ENCODE measurements at regions not wholly inside any gene's neighbourhood (a gene's known extent, or its start where the extent isn't known, plus 50 kb on each side); places are given as distances from the start of the nearest gene placed in this dataset.
"Not testable (repeated sequence)": the region's sequence is repeated elsewhere in the genome, so short reads cannot be mapped to it uniquely, and the experiment has no call there.

DNA sequence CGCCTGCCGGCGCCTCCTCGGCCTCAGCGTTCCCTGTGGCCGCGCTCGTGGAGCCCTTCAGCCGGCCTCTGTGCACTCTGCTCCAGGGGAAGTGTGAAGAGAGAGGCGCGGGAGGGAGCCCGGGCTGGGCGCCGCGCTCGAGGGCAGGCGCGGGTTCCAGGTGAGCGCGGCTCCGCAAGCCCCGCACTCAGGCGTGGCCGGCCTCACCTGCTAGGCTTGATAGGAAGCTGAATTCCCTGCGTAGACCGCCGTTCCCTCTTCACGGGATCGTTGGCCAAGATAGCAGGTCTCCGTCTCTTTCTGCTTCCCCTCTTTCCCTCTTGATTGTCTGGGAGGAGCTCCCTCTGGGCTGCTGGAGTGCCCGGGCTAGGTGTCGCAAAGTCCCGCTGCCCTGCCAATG is 89.7 kb downstream of the ASCL4 start:
- no peaks in the 10 kb centered on the region for H3K4me1 ChIP-seq (ENCODE audit: insufficient read depth, low read length)
- H3K4me3 ChIP-seq (ENCODE audit: low read length), result no peak overlapping the region
- no peaks in the 10 kb centered on the region for H3K9me3 ChIP-seq (ENCODE audit: low read depth, low read length)
- H3K27me3 ChIP-seq (ENCODE audit: insufficient read depth, low read length), result peaks cover 45% of the 10 kb centered on the region

DNA sequence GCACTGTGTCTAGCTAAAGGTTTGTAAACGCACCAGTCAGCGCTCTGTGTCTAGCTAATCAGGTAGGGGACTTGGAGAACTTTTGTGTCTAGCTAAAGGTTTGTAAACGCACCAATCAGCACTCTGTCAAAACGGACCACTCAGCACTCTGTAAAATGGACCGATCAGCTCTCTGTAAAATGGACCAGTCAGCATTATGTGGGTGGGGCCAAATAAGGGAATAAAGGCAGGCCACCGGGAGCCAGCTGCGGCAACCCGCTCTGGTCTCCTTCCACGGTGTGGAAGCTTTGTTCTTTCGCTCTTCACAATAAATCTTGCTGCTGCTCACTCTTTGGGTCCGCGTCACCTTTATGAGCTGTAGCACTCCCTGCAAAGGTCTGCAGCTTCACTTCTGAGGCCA is 90.2 kb downstream of the ASCL4 start:
- not testable (repeated sequence) for H3K4me1 ChIP-seq (ENCODE audit: insufficient read depth, low read length); H3K4me3 ChIP-seq (ENCODE audit: low read length); H3K9me3 ChIP-seq (ENCODE audit: low read depth, low read length)
- H3K27me3 ChIP-seq (ENCODE audit: insufficient read depth, low read length), result peaks cover 41% of the 10 kb centered on the region

DNA sequence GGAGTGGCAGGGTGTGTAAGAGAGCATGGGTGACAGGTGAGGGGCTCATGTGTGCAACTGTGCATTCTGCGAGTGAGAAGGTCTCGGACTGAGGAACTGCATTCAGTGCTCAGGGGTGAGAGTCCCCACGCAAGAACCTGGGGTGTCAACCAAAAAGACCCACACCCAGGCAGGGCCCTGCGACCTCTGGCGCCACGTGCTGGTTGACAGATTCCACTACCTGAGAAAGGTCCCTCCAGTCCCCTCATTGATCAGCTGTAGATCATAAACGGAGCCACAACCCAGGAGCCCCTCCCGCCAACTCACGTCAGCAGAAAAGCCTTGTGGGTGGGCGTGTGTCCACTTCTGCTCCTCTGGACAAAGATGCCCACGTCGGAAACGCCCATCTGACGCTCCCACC is 98.7 kb downstream of the ASCL4 start:
- Histone ChIP-seq H3K27me3 (ENCODE audit: insufficient read depth, low read length) (peaks cover 5% of the 10 kb centered on the region), H3K9me3 (ENCODE audit: low read depth, low read length) (no peaks in the 10 kb centered on the region), H3K4me1 (ENCODE audit: insufficient read depth, low read length) (no peaks in the 10 kb centered on the region), H3K4me3 (ENCODE audit: low read length) (no peak overlapping the region)

DNA sequence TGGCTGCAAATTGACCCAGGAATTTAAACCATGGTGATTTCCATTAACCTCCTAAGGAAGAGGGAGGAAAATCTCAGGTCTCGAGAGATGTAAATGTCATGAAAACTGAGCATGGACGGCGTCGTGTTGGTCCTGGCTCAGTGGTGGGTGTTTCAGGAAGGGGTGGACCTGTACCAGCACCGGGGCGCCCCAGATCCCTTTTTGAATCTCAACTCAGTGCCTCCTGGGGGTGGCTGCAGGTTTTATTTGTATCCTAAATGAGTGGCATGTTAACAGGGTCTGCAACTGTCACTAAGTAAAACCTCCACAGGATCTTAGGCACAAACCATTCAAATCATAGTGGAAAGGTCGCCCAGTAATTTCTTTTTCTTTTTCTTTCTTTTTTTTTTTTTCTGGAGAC is 101.3 kb downstream of the ASCL4 start:
- no peak overlapping the region for H3K4me3 ChIP-seq (ENCODE audit: low read length)
- no peaks in the 10 kb centered on the region for H3K9me3 ChIP-seq (ENCODE audit: low read depth, low read length)
- H3K27me3 ChIP-seq (ENCODE audit: insufficient read depth, low read length), result peaks cover 3% of the 10 kb centered on the region
- no peaks in the 10 kb centered on the region for H3K4me1 ChIP-seq (ENCODE audit: insufficient read depth, low read length)

- Histone ChIP-seq H3K9me3 (ENCODE audit: low read depth, low read length) (no peaks in the 10 kb centered on the region), H3K27me3 (ENCODE audit: insufficient read depth, low read length) (peaks cover 5% of the 10 kb centered on the region), H3K4me1 (ENCODE audit: insufficient read depth, low read length) (no peaks in the 10 kb centered on the region), H3K4me3 (ENCODE audit: low read length) (no peak overlapping the region)
These were observed 110.5 kb downstream of the ASCL4 start for GRCh38 chr12:107884769-107885694.

- Histone ChIP-seq H3K4me3 (ENCODE audit: low read length) (no peak overlapping the region), H3K4me1 (ENCODE audit: insufficient read depth, low read length) (no peaks in the 10 kb centered on the region), H3K27me3 (ENCODE audit: insufficient read depth, low read length) (peaks cover 5% of the 10 kb centered on the region), H3K9me3 (ENCODE audit: low read depth, low read length) (no peaks in the 10 kb centered on the region)
These were observed 114.3 kb downstream of the ASCL4 start for GRCh38 chr12:107888789-107889188.

DNA sequence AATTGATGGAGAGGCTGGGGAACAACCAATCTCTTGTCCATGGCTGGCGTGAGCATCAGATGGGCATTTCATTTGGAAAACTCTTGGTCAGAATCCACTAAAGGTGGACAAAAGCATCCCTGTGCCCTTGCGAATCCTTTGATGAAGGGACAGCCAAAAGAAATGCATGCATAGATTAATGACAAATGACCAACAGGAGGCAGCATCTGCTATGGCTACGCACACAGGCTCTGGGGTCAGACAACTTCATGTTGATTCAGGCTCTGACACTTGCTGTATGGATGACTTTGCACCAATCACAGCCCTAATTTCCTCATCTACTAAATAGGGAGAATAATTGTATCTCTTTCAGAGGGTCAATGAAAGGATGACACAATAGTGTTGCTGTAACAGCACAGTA is 117.5 kb downstream of the ASCL4 start:
- Histone ChIP-seq H3K27me3 (ENCODE audit: insufficient read depth, low read length) (peaks cover under 1% of the 10 kb centered on the region), H3K4me3 (ENCODE audit: low read length) (no peak overlapping the region), H3K4me1 (ENCODE audit: insufficient read depth, low read length) (no peaks in the 10 kb centered on the region), H3K9me3 (ENCODE audit: low read depth, low read length) (no peaks in the 10 kb centered on the region)

GRCh38 chr12:107894589-107894988 is 120.1 kb downstream of the ASCL4 start:
- Histone ChIP-seq H3K4me1 (ENCODE audit: insufficient read depth, low read length) (no peaks in the 10 kb centered on the region), H3K27me3 (ENCODE audit: insufficient read depth, low read length) (no peaks in the 10 kb centered on the region), H3K4me3 (ENCODE audit: low read length) (no peak overlapping the region), H3K9me3 (ENCODE audit: low read depth, low read length) (no peaks in the 10 kb centered on the region)

- no peaks in the 10 kb centered on the region for H3K4me1 ChIP-seq (ENCODE audit: insufficient read depth, low read length)
- peaks cover 1% of the 10 kb centered on the region for H3K27me3 ChIP-seq (ENCODE audit: insufficient read depth, low read length)
- H3K4me3 ChIP-seq (ENCODE audit: low read length), result no peak overlapping the region
- H3K9me3 ChIP-seq (ENCODE audit: low read depth, low read length), result no peaks in the 10 kb centered on the region
These were observed 121.5 kb downstream of the ASCL4 start for GRCh38 chr12:107895966-107896365.

DNA sequence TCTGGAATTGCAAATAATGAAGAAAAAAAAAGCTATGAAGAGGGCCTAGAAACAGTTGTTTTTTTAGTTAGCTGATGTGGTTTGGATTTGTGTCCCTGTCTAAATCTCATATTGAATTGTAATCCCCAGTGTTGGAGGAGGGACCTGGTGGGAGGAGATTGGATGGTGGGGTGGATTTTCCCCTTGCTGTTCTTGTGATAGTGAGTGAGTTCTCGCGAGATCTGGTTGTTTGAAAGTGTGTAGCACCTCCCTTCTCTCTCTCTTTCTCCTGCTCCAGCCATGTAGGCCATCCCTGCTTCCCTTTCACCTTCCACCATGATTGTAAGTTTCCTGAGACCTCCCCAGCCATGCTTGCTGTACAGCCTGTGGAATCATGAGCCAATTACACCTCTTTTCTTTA is 126.1 kb downstream of the ASCL4 start:
- H3K4me1 ChIP-seq (ENCODE audit: insufficient read depth, low read length), result peaks cover 9% of the 10 kb centered on the region

GRCh38 chr12:107903341-107904061 is 129.0 kb downstream of the ASCL4 start:
- no peaks in the 10 kb centered on the region for H3K9me3 ChIP-seq (ENCODE audit: low read depth, low read length)
- peaks cover 9% of the 10 kb centered on the region for H3K4me1 ChIP-seq (ENCODE audit: insufficient read depth, low read length)
- H3K27me3 ChIP-seq (ENCODE audit: insufficient read depth, low read length), result peaks cover 62% of the 10 kb centered on the region
- H3K4me3 ChIP-seq (ENCODE audit: low read length), result peak overlapping the region; percentile 14

More for the DNA sequence above, 126.1 kb downstream of the ASCL4 start:
- no peak overlapping the region for H3K4me3 ChIP-seq (ENCODE audit: low read length)
- no peaks in the 10 kb centered on the region for H3K9me3 ChIP-seq (ENCODE audit: low read depth, low read length)
- peaks cover 39% of the 10 kb centered on the region for H3K27me3 ChIP-seq (ENCODE audit: insufficient read depth, low read length)

DNA sequence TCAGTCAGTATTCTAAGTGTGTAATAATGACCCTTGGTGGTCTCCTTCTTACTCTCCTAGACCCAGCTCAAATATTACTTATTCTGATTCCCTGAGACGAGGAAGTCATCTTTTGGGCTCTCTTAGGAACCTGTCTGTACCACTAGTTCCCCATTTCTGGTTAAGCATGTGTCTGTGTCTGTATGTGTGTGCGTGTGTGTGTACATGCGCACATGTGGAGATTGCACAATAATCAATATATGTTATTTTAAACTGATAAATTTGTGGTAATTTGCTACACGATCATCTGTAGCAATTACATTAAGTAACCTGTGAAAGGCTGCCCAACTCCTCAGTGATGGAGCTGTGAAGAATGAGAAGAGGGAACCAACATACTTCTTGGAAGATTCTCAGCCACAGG is 132.2 kb downstream of the ASCL4 start:
- H3K27me3 ChIP-seq (ENCODE audit: insufficient read depth, low read length), result peaks cover 61% of the 10 kb centered on the region

GRCh38 chr12:107912421-107913004 is 138.0 kb downstream of the ASCL4 start:
- Histone ChIP-seq H3K4me3 (ENCODE audit: low read length) (no peak overlapping the region), H3K9me3 (ENCODE audit: low read depth, low read length) (no peaks in the 10 kb centered on the region), H3K27me3 (ENCODE audit: insufficient read depth, low read length) (peaks cover 10% of the 10 kb centered on the region), H3K4me1 (ENCODE audit: insufficient read depth, low read length) (peaks cover 5% of the 10 kb centered on the region)

More for the DNA sequence above, 132.2 kb downstream of the ASCL4 start:
- H3K4me3 ChIP-seq (ENCODE audit: low read length), result no peak overlapping the region
- H3K9me3 ChIP-seq (ENCODE audit: low read depth, low read length), result no peaks in the 10 kb centered on the region
- H3K4me1 ChIP-seq (ENCODE audit: insufficient read depth, low read length), result peaks cover 9% of the 10 kb centered on the region

DNA sequence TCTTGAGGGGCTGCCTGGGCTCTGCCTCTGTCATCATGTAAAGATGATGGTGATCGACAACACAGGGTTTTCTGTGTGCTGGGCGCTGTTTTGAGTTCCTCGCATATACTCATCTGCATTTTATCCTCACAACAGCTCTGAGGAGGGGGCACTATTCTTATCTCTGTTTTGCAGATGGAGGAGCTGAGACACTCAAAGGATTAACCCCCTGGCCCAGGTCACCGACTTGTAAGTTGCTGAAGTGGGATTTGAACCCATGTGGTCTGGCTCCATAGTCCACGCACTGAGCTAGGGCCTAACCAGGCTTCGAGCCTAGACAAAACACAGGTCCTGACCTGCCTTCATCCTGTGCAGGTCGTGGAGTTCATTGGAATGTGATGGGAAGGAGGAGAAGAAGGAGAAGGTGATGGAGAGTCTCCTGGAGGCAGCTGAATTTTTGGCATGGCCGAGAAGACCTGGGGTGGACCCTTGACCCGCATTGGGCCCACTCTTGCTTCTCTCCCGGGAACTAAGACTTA is 140.0 kb downstream of the ASCL4 start:
- Histone ChIP-seq H3K4me3 (ENCODE audit: low read length) (no peak overlapping the region), H3K4me1 (ENCODE audit: insufficient read depth, low read length) (peaks cover 5% of the 10 kb centered on the region), H3K9me3 (ENCODE audit: low read depth, low read length) (no peaks in the 10 kb centered on the region), H3K27me3 (ENCODE audit: insufficient read depth, low read length) (peaks cover 6% of the 10 kb centered on the region)

Data from mononuclear cell (primary cell).